ENCODE measurements at regions not wholly inside any gene's neighbourhood (a gene's known extent, or its start where the extent isn't known, plus 50 kb on each side); places are given as distances from the start of the nearest gene placed in this dataset.

GRCh38 chr2:149648282-149649030 is 60.9 kb upstream of the MMADHC start:
- Histone ChIP-seq H3K4me3 (no peak overlapping the region), H3K9me3 (no peaks in the 10 kb centered on the region), H3K27ac (no peak overlapping the region), H3K36me3 (no peaks in the 10 kb centered on the region), H3K4me1 (no peaks in the 10 kb centered on the region), H3K27me3 (no peaks in the 10 kb centered on the region)
- intact Hi-C loops (cut with DNase I) = no loop called here
- no peak for TF ChIP-seq CTCF (IDR thresholded peaks at IDR 0.05)
- DNase-seq (ENCODE audit: low spot score in 2 of 2) = no peak

DNA sequence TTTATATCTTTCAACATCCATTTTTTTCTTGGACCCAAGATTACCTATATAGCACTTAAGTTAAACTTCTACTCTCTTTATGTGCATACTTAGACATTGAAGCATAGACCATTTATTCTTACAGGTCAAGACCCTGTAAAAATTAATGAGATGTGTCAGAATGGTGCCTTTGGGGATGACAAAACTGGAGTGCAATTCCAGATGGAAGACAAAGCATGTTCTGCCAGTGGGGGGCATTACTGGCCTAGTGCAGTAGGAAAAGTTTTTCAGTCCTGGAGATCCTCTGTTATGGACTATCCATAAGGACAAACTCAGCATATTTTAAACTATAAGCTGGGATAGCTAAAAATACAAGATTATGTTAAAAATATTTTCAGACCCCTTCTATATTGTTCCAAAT is 57.8 kb upstream of the MMADHC start:
- Histone ChIP-seq H3K9me3 (no peaks in the 10 kb centered on the region), H3K4me1 (no peaks in the 10 kb centered on the region), H3K36me3 (no peaks in the 10 kb centered on the region), H3K27me3 (no peaks in the 10 kb centered on the region), H3K27ac (no peak overlapping the region), H3K4me3 (no peak overlapping the region)
- TF ChIP-seq CTCF (IDR thresholded peaks at IDR 0.05) = no peak
- intact Hi-C loops (cut with DNase I) = no loop called here
- no peak for DNase-seq (ENCODE audit: low spot score in 2 of 2)
